Putamen (tissue), 1 donor: ENCODE measurements at regions not wholly inside any gene's neighbourhood (a gene's known extent, or its start where the extent isn't known, plus 50 kb on each side); places are given as distances from the start of the nearest gene placed in this dataset.

Source experiments
- DNase-seq: peaks from one replicate; pipeline ENCODE4 v3.0.0-alpha.2; 2016; ENCODE audit warnings: low spot score

DNA sequence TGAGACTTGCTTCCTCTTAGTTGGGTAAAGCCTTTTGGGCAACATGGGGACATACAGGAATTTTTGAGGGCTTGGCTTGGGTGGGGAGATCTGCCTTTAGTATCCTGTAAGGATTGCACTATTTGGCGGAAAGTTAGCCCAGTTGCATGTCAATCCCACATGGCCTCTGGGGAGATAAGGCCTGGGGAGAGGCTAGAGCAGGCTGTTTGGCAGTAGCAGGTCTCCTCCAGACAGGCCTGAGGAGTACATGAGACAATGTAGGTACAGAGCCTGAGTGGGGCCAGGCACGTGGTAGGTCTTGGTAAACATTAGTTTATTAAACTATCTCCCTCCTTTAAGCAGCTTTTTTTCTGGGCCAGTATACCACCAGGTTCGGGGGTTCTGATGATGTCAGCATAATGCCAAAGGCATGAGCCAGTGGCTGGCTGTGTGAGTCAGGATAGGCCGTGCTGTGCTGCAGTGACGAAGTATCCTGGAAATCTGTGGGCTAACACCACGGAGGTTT lies 147.9 kb downstream of the VEGFA start:
- DNase-seq: no peak

DNA sequence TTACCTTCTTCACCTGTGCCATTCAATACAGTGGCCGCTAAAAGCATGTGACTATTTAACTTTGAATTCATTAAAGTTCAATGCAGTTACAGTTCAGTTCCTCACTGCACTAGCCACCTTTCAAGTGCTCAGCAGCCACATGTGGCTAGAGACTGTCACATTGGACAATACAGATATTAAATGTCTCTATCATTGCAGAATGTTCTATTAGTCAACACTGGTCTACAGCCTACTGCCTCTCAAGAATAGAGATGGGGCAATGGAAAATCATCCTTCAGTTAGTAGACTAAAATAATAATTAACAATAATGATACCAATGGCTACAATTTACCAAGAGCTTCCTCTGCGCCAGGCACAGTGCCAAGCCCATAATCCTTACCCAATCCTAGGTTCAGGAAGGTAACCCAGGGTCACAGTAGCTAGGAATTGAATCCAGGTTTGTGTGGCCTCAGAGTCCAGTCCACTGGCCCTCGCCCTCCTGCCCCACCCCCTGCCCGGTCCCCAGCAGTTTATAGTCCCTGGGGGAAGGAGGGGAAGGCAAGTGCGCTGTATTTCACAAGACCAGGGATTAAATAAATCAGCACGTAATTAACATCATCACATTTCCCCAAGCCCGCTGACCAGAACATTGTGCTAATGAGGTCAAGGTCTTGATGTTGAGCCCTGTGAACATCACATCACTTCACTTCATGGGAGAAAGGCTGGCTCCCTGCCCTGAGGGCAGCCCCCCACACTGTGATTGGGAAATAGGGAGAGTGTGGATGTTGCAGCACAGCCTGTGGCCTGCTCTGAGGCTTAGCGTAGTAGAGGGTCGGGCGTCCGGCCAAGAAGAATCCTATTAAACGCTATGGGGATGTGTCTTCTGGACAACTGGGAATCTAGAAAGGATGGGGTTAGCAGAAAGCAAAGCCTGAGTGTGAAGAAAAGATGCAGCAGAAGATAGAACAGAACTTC lies 147.2 kb downstream of the VEGFA start:
- no peak for DNase-seq

DNA sequence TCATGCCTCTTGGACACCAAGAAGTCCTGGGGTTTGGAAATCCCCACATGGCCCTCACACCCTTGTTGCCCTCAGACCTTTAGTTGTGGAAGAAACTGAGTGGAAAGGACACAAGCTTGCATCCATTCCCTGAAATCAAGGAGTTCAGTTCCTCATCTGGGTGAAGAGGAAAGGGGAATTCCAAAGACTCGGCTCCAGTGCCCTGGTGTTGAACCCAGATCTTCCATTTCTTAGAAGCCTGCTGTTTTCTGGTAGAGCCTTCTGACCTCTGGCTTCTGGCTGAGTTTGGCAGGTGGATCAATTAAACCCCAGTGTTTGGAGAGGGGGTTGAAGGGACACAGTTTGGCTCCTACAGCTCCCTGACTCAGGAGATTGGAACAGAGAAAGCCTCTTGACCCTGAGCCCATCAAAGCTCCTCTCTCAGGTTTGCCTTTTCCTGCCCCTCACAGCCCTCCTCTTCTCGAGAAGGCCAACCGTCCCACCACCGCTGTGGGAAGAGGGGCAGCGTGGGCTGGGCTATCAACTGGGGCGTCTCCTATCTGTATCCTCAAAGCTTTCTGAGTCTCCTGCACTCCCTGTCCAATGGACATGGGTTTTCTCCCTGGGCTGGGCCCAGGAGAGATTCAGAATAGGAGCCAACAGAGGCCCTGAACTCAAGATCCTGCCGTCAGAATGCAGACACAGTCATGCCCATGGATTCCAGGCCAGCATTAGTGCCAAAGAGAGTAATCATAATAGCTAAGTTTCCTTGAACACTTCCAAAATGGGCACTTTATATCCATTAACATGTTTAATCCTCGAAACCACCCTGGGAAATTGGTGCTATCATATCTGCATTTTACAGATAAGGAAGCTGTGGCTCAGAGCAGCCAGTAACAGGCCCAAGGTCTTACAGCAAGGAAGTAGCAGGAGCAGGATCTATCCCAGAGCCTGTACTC lies 146.2 kb downstream of the VEGFA start:
- no peak for DNase-seq

DNA sequence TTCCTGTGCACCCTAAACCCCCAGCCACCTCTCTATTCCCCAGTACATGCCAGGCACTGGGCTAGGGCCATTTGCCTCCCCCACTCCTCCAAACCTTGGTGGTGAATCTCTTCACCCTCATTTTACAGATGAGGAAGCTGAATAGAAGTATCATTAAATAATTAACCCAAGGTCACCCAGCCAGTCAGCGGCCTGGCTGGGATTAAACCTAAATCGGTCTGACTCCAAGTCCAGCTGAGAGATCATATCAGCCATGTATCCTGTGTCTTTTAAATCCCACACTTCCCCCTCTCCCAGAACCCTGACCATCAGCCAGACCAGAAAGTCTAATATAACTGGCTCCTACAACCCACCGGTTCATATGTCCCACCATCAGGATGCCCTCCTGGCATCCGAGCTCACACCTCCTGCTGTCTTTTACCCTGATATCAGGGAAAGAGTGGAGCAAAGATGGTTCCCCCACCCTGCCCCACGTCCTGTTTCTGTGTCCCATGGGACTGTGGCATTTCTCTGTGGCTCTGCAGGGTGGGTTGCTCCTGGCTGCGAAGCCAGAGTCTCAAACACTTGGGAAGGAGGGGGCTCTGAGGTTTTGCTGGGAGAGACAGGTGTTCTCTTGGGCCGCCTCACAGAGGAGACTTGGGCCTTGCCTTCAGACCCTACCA lies 145.3 kb downstream of the VEGFA start:
- DNase-seq: no peak

DNA sequence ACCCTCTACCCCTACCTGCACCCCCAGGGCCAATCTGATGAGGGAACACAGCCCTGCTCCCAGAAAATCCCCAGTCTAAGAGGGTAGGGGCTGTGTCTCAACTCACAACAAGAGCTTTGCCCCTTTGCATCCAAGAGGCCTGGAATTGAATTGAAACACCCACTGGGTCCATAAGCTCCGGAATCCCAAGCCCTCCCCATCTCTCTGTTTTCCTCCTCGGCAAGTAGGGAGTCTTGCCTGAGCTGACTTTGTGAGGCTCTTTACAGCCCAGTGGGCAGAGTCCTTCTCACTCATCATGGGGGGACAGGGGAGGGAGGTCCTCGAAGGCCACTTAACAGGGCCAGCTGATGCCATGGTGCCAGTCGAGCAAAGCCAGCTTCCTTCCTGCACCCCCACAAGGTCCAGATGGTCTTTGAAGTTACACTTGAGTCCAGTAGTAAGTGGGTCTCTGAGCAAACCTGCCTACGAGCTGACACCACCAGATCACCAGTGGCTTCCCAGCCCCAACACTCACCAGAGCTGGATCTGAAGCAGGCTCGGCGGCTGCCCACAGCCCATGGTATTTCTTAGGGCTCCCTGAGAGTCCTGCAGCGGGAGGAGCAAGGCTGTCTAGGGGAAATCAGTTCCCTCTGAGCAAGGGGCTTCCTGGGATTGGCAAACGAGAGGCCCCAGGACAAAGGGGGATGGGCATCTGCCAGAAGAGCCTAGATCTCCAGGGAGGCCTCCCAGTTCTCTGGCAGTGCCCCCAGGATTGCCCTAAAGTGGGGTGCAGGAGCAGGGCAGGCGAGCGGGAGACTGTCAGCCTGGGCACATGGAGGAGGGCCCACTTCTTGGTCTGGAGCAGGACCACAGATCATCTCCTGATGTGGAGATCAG lies 144.5 kb downstream of the VEGFA start:
- DNase-seq: no peak

DNA sequence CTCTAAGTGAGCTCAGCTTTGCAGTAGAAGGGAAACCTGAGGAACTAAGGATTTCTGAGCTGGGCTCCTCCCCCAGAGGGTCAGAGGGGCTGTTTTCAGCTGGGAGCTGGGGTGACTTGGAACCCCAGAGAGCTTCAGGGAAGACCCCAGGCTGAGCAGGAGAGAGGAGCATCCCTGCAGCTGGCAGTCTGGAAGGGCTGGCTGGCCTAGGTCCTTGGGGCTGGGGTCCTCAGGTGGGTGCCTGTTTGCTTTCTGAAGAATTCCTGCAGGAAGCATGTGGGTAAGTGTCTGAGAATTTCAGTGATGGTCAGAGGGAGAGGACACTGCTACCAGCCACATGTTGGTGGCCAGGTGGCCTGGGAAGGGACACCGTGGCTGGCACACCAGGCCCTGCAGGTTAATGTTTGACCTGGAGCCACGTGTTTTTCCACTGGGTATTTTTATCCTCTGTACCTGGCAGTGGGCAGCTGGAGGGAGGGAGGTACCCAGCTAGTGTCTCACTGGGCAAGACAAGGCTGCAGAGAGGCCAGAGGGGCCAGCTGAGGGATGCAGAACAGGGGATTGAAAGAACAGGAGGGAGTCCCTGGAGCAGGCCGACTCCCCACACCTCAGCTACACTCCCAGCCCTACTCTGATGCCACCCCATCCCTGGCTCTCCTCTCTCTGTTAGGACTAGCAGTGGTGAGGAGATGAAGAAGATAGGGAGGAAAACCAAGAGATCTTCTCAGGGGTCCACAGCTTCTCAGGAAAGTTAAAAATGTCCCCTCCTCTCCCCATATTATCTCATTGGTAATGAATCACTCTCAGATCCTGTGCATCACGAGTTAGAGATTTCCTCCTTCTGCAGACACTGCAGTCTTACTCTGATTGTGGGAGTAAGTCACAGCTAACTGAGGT lies 143.6 kb downstream of the VEGFA start:
- DNase-seq: no peak

DNA sequence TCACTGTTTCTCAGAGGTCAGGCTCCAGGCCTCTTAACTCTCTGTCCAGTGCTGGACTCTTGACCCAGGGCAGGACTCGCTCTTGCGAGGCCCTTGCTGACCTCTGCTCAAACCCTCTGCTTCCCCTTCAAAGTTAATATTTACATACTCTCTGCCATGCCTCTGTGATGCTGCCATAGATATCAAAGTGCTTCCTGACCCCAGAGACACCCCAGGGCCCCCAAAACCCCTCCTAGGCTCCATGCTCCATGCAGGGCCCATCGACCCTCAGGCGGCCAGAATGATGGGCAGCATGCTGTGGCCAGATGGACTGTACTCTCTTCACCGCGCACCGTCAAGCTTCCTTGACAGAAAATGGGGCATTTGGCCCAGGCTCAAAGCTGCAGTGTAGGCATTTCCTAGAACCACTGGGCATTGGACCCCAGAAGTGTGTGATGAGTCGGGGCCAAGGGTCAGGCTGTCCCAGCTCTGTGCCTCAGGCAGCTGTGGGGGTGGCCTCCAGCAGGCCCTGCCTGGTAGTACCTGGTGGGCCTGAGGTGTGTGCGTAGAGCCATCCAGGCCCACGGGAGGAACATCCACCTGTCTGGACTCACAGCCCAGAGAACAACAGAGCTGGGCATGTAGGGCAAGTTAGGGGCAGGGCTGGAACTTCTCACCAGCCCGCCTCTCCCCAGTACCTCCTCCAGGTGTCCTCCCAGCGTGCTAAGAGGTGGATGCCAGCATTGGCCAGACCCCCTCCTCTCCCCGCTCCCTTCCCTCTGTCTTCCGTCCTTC lies 142.8 kb downstream of the VEGFA start:
- no peak for DNase-seq

DNA sequence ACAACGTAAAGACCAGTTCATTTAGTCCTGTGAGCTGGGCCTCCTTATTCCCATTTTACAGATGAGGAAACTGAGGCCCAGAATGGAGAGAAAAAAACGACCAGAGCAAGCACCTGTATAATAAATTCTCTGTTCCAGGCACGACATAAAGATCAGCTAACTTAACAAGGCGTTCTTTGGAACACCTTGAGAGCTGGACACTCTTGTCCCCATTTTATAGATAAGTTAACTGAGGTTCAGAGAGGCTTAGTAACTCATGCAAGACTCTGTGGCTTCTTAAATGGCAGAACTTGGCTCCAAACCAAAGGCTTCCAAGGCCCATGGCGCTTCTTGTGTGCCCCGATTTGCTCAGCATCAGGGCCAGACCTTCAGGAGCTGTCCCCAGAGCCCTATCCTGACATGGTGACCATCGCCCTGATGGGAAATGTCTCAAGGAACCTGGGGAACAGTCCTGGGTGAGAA lies 142.1 kb downstream of the VEGFA start:
- DNase-seq: no peak

DNA sequence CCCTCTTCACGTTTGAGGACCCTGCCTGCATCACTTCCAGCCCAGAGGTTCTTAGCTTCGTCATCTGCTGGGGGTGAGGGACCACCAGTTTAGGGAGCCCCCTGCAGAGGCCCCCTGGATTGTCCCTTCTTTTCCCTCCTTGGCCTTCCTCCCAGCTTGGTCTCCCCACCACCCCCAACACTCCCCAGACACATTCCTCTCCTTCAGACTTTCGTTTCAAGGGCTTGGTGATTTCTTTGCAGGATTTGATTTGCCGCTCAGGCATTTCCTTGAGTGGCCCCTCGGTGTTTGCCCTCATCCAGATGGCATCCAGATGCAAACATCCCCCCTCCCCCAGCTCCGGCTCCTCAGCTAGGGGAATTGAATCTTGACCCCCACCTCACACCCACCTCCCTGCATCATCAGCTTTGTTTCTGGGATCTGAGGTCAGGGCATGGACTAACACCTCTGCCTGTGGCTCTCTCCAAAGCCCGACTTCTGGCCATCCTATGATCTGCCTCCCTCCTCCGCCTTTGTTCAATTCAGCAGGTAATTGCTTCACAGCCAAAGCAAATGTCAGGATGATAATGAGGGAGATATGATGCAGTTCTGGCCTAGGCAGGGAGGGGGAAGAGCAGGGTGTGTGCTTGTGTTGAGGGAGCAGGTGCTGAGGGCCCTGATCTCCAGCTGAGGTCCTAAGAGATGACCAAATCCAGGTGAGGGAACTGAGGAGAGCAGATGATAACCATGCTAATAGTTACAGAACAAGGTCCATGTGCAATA lies 141.5 kb downstream of the VEGFA start:
- DNase-seq: no peak

DNA sequence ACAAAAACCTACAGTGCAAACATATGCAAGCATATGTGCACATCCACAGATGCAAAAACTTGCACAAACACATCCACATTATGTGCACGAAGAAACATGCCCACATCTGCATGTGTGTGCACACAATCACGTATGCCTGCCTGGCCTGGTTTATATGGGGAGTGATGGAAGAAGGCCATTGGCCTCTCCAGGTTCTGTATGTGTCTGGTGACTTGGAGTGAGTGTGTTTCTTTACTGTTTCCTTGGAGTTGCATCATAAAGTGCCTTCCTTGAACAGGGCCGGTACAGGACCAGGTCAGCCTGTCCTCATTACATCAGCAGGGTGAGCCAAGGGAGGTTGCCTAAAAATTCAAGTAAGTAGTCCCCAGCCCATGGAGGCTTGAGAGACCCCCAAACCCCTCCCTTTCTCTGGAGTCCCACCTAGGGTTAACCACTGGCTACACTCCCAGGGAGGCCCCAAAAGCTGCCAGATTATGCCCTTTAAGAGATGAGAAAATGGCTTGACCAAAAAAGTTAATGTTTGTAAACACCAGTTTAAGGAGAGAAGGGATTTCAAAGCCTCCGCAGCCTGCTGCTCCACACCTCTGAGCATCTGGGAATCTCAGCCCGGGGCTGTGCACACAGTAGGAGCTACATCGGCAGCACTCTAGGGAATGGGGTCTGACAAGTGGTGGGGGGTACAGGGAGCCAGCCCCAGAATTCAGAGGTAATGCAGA lies 140.8 kb downstream of the VEGFA start:
- DNase-seq: no peak

DNA sequence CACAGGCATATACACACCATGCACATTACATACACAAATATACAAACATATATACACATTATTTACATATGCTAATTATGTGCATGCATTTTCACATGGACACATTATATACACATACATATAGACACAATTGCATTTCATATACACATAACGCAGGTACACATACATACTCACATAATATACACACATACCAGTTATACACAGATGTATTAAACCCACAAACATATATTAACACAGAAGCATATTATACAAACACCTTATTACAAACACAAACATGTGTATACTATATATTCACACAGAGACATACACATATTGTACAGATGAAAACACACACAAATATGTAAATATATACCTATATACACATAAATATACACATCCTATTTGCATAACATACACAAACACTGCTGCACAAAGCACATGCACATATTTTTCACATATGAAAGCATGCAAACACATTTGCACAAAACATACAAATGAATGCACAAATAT lies 140.2 kb downstream of the VEGFA start:
- DNase-seq: no peak

DNA sequence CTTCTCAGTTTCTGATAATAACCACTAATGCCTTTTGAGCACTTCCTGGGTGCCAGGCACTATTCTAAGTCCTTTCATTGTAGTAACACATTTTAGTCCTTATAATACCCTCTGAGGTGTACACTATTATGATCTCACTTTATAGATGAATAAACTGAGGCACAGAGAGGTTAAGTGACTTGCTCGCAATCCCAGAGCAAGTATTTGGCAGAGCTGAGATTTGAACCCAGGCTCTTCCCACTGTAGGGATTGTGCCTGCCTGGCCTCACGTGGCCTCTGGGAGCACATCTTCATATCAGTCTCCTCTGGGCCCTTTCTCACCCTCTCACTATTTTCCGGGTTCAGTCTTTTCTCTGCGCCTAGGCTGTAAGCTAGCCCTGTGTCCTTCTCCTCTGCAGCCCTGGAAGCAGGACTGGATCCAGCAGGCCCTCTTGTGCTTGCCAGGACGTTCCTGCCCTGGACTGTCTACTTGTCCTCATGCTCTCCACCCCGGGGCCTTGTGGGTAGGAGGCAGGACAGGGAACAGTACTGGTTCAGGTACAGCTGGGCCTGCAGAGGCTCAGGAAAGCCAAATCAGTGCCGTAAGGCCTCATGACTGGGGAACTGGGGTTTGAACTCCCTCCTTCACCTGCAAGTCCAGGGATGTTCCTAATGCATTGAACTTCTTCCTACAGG lies 139.6 kb downstream of the VEGFA start:
- DNase-seq: no peak

DNA sequence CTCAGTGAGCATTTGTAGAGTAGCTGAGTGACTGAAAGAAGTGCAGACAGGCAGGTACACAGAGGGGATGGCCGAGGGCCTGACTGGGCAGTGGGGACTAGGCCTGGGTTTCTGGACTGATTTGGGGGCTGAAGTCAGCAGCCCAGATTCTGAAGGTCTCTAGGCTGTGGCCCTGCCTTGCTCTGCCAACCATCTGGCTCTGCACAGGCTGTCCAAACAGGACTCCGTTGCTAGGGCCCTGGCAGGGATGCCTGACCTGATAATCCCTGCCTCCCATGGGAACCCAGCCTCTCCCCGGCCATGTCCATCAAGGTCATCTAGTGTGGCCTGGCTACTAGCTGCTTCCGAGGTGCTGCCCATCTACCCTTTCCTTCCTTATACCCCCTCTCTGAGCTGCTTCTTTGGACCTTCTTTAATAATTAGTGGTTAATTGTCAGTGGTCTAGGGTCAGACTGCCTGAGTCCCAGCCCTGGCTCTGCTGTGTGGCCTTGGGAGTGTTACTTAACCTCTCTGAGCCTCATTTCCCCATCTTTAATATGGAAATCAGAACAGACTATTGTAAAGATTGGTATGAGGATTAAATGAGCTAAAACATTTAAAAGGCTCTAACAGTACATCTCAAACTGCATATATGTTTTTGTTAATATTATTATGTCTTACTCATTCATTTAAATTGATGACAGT lies 137.9 kb downstream of the VEGFA start:
- DNase-seq: no peak

DNA sequence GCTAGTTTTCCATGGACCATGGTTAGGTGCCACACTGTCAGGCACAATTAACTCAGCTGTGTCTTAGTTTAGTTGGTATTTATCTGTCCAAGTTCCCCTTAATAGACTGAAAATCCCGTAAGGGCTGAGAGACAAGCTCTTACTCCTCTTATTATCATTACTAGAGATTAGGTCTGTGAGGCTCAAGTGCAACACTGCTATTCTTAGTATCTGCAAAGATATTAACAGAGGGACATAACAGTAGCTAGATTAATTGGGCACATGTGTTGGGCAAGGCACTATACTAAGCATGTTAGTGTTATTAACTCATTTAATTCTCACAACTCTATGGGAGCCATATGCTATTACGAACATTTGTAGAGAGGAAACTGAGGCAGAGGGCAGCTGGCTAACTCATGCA lies 137.3 kb downstream of the VEGFA start:
- no peak for DNase-seq

DNA sequence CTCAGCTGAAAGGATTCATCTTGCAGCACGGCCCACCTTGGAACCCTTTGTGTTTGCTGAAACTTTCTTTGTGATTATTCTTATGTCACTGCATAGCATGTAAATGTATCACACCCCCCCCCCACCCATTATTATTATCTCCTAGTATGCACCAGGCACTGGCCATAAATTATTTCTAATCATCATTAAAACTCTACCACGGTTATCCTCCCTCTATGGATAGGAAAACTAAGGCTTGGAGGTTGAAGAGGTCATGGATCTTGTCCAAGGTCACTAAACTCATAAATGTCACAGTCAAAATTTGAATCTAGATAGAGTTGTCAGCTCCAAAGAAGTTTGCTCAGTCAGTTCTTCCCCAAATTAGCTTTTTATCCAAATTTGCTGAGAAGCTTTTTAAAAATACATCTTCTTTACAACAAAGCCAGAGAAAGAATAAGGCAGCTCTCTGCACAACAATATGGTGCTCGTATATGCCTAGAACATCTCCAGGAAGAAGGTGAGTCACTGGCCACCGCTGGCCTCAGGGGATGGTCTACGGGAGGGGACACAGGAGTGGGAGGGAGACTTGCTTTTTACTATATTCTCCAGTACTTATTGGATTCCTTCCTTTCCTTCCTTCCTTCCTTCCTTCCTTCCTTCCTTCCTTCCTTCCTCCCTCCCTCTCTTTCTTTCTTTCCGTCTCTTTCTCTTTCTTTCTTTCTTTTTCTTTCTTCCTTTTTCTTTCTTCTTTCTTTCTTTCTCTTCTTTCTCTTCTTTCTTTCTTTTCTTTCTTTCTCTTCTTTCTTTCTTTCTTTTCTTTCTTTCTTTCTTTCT lies 134.5 kb downstream of the VEGFA start:
- no peak for DNase-seq
